GM10248 (cell line): ENCODE measurements at regions not wholly inside any gene's neighbourhood (a gene's known extent, or its start where the extent isn't known, plus 50 kb on each side); places are given as distances from the start of the nearest gene placed in this dataset.

Source experiments
- CTCF ChIA-PET: fragments of 300-600 bp; sonication (Branson Sonifier 250); formaldehyde crosslinking; extraction: SDS; loops from one replicate; lab custom pipeline; 2021; ENCODE audit warnings: antibody characterized with exemption; lab: Yijun Ruan, JAX
- POLR2A ChIA-PET: fragments of 350-650 bp; sonication (Branson Sonifier 250); formaldehyde crosslinking; extraction: SDS; loops from one replicate; lab custom pipeline; 2020; ENCODE audit warnings: antibody characterized with exemption; lab: Yijun Ruan, JAX
- DNase-seq: peaks from one replicate; pipeline ENCODE4 v3.0.0; 2012; ENCODE audit errors: extremely low spot score
- CTCF ChIP-seq: IDR thresholded peaks from 2 replicates; pipeline ENCODE4 v1.5.1; 2012; ENCODE audit warnings: mild to moderate bottlenecking, low read depth; ENCODE audit errors: extremely low read depth, missing control alignments, control extremely low read depth

- POLR2A ChIA-PET, result no interaction called here
- CTCF ChIA-PET, result interaction anchor here (1.0 kb wide), 1 partner anchor 7 kb away, joined by 3 read pairs; no protein-coding TSS in a partner anchor
- no peak for DNase-seq
- TF ChIP-seq CTCF, result no peak
These were observed 325.1 kb upstream of the KCNJ16 start for GRCh38 chr17:69749911-69750310.

- CTCF ChIA-PET, result interaction anchor here (0.9 kb wide), 1 partner anchor 9 kb away, joined by 3 read pairs; no protein-coding TSS in a partner anchor
These were observed 317.2 kb upstream of the KCNJ16 start for GRCh38 chr17:69757688-69758430.

GRCh38 chr17:69760562-69760961 lies 314.5 kb upstream of the KCNJ16 start:
- ChIA-PET POLR2A (no interaction called here), CTCF (interaction anchor here (0.7 to 1.1 kb wide), 2 partner anchors 9 to 15 kb away, joined by 3 read pairs; no protein-coding TSS in a partner anchor)
- no peak for DNase-seq
- TF ChIP-seq CTCF, result no peak

More at GRCh38 chr17:69757688-69758430, 317.2 kb upstream of the KCNJ16 start:
- DNase-seq, result no peak
- TF ChIP-seq CTCF, result no peak
- POLR2A ChIA-PET, result no interaction called here

- TF ChIP-seq CTCF, result no peak
- ChIA-PET CTCF (no interaction called here), POLR2A (no interaction called here)
- no peak for DNase-seq
These were observed 314.0 kb upstream of the KCNJ16 start for GRCh38 chr17:69761011-69761410.

- POLR2A ChIA-PET, result no interaction called here
These were observed 313.2 kb upstream of the KCNJ16 start for GRCh38 chr17:69761767-69762321.

More at GRCh38 chr17:69761767-69762321, 313.2 kb upstream of the KCNJ16 start:
- no peak for TF ChIP-seq CTCF
- CTCF ChIA-PET, result interaction anchor here (1.4 kb wide), 1 partner anchor 9 kb away, joined by 3 read pairs; no protein-coding TSS in a partner anchor
- no peak for DNase-seq
